ENCODE measurements at regions not wholly inside any gene's neighbourhood (a gene's known extent, or its start where the extent isn't known, plus 50 kb on each side); places are given as distances from the start of the nearest gene placed in this dataset.
"Not testable (repeated sequence)": the region's sequence is repeated elsewhere in the genome, so short reads cannot be mapped to it uniquely, and the experiment has no call there.

GRCh38 chr13:54536112-54536511 is 1507.5 kb downstream of the OLFM4 start:
- no peak for DNase-seq

GRCh38 chr13:54563286-54563685 is 1534.7 kb downstream of the OLFM4 start:
- no peaks in the 10 kb centered on the region for H3K36me3 ChIP-seq
- no peaks in the 10 kb centered on the region for H3K4me1 ChIP-seq
- no peak overlapping the region for H3K4me3 ChIP-seq
- TF ChIP-seq CTCF (IDR thresholded peaks at IDR 0.05) (no peak), POLR2A (IDR thresholded peaks at IDR 0.05) (no peak)
- no peak overlapping the region for H3K27ac ChIP-seq
- H3K27me3 ChIP-seq, result no peaks in the 10 kb centered on the region
- no peak for DNase-seq
- H3K9me3 ChIP-seq, result no peaks in the 10 kb centered on the region

More at GRCh38 chr13:54536112-54536511, 1507.5 kb downstream of the OLFM4 start:
- Histone ChIP-seq H3K4me3 (no peak overlapping the region), H3K4me1 (no peaks in the 10 kb centered on the region), H3K36me3 (no peaks in the 10 kb centered on the region), H3K27ac (no peak overlapping the region), H3K9me3 (no peaks in the 10 kb centered on the region), H3K27me3 (no peaks in the 10 kb centered on the region)
- peak in 2 of 6 experiments; percentile 13 to 24 for TF ChIP-seq CTCF (IDR thresholded peaks at IDR 0.05)
- no peak for TF ChIP-seq POLR2A (IDR thresholded peaks at IDR 0.05)

- H3K27ac ChIP-seq, DNase-seq, H3K36me3 ChIP-seq, H3K4me1 ChIP-seq, H3K27me3 ChIP-seq, H3K9me3 ChIP-seq, H3K4me3 ChIP-seq: not testable (repeated sequence)
Measured at GRCh38 chr13:54572037-54572436, 1543.4 kb downstream of the OLFM4 start.

- Histone ChIP-seq H3K27ac (no peak overlapping the region), H3K9me3 (no peaks in the 10 kb centered on the region), H3K27me3 (no peaks in the 10 kb centered on the region), H3K4me3 (no peak overlapping the region), H3K36me3 (no peaks in the 10 kb centered on the region), H3K4me1 (no peaks in the 10 kb centered on the region)
- DNase-seq, result no peak
- no peak for TF ChIP-seq POLR2A (IDR thresholded peaks at IDR 0.05)
Measured at GRCh38 chr13:54573186-54573585, 1544.6 kb downstream of the OLFM4 start.

GRCh38 chr13:54574791-54575190 is 1546.2 kb downstream of the OLFM4 start:
- TF ChIP-seq POLR2A (IDR thresholded peaks at IDR 0.05) (no peak), CTCF (IDR thresholded peaks at IDR 0.05) (no peak)
- no peak for DNase-seq
- Histone ChIP-seq H3K4me3 (no peak overlapping the region), H3K27me3 (no peaks in the 10 kb centered on the region), H3K36me3 (no peaks in the 10 kb centered on the region), H3K27ac (no peak overlapping the region), H3K4me1 (no peaks in the 10 kb centered on the region), H3K9me3 (no peaks in the 10 kb centered on the region)

- no peaks in the 10 kb centered on the region for H3K9me3 ChIP-seq
- no peaks in the 10 kb centered on the region for H3K4me1 ChIP-seq
- TF ChIP-seq CTCF (IDR thresholded peaks at IDR 0.05) (no peak), POLR2A (IDR thresholded peaks at IDR 0.05) (no peak)
- no peaks in the 10 kb centered on the region for H3K36me3 ChIP-seq
- H3K27ac ChIP-seq, result no peak overlapping the region
- H3K27me3 ChIP-seq, result no peaks in the 10 kb centered on the region
- no peak for DNase-seq
- no peak overlapping the region for H3K4me3 ChIP-seq
Measured at GRCh38 chr13:54591540-54591939, 1562.9 kb downstream of the OLFM4 start.

GRCh38 chr13:54592201-54592600 is 1563.6 kb downstream of the OLFM4 start:
- Histone ChIP-seq H3K36me3 (no peaks in the 10 kb centered on the region), H3K27me3 (no peaks in the 10 kb centered on the region), H3K4me3 (no peak overlapping the region), H3K4me1 (no peaks in the 10 kb centered on the region), H3K9me3 (no peaks in the 10 kb centered on the region), H3K27ac (no peak overlapping the region)
- TF ChIP-seq CTCF (IDR thresholded peaks at IDR 0.05) (no peak), POLR2A (IDR thresholded peaks at IDR 0.05) (no peak)
- no peak for DNase-seq

Data from Peyer's patch (tissue), 4 donors.